ENCODE measurements at regions not wholly inside any gene's neighbourhood (a gene's known extent, or its start where the extent isn't known, plus 50 kb on each side); places are given as distances from the start of the nearest gene placed in this dataset.

DNA sequence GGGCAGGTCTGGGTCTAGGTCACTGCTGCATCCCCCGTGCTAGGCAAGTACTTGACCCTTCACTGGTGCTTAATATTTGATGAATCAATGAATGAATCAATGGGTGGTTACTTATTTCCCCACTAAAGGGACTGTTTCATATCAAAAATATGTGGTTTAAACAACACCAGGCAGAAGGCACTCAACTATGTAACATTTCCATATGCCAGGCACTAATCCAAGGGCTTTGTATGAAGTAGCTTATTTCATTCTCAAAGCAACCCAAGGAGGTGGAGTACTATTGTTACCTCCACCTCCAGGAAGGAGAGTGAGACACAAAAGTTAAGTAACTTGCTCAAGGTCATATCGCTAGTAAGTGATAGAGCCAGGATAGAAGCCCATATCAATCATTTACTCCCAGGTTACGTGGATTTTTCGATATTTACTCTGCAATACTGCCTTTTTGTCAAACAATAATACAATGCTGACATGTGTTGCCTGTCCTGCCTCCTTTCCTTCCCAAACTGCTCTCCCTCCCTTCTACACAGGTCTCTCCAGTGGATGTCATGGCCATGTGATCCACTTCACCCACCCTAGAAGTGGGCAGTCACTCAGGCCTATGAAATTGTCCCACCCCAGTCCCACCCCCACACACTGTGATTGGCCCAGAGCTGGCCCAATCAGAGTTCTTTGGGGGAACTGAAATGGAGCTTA is 142.8 kb downstream of the ETS2 start:
- TF ChIP-seq CTCF (IDR thresholded peaks at IDR 0.05; ENCODE audit: borderline replicate concordance, insufficient read depth, low read depth, low read length) = no peak
- no peak overlapping the region for H3K4me3 ChIP-seq (ENCODE audit: low read depth, low read length)

DNA sequence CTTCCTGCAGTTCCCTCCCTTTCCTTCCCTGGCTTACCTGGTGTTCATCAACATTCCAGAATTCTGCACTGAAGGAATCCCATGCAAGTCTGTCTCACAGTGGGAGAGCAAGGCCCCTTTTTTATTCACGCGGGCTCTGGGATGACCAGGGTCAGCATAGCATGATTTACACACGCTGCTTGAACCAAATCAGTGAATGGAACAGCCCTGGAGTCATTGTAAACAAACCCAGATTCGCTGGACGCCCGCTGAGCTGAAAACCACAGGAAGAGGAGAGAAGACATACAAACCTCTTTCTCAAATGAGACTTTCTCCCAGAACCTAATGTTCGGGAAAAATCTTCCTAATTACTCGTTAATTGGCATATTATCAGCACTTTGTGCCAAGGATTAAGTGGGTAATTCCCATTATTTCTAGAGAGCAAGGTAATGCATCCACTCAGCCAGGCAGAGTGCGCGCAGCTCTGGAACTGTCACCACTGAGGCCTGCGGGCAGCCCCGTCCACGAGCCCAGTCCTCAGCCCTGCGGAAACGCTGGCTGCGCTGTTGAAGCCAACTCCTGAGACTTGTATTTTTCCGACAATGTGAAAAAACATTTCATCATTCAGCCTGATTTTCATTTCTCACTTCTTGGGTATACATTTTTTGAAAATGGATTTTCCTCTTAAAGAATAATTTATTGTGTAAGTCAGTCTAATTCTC is 140.0 kb downstream of the ETS2 start:
- H3K4me3 ChIP-seq (ENCODE audit: low read depth, low read length) = no peak overlapping the region
- no peak for TF ChIP-seq CTCF (IDR thresholded peaks at IDR 0.05; ENCODE audit: borderline replicate concordance, insufficient read depth, low read depth, low read length)

DNA sequence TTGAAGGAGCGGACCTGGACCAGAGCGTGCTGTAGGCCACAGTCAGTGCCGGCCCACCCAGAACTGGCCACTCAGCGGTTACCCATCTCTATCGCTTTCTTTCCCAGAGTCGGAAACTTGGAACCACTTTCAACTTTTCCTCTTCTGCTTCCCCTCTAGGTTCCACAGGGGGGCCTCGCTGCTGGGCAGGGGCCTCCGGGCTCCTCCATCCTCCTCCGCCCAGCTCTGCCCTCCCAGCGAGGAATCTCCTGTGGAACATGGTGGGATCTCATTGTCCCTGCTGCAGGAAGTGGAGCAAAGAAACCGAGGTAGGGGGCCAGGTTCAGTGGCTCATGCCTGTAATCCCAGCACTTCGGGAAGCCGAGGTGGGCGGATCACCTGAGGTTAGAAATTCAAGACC is 139.2 kb downstream of the ETS2 start:
- no peak overlapping the region for H3K4me3 ChIP-seq (ENCODE audit: low read depth, low read length)
- no peak for TF ChIP-seq CTCF (IDR thresholded peaks at IDR 0.05; ENCODE audit: borderline replicate concordance, insufficient read depth, low read depth, low read length)

- no peak overlapping the region for H3K4me3 ChIP-seq (ENCODE audit: low read depth, low read length)
- TF ChIP-seq CTCF (IDR thresholded peaks at IDR 0.05; ENCODE audit: borderline replicate concordance, insufficient read depth, low read depth, low read length) = no peak
Measured at GRCh38 chr21:38944402-38944801, 138.7 kb downstream of the ETS2 start.

GRCh38 chr21:38942748-38943211 is 137.1 kb downstream of the ETS2 start:
- no peak overlapping the region for H3K4me3 ChIP-seq (ENCODE audit: low read depth, low read length)
- TF ChIP-seq CTCF (IDR thresholded peaks at IDR 0.05; ENCODE audit: borderline replicate concordance, insufficient read depth, low read depth, low read length) = no peak

DNA sequence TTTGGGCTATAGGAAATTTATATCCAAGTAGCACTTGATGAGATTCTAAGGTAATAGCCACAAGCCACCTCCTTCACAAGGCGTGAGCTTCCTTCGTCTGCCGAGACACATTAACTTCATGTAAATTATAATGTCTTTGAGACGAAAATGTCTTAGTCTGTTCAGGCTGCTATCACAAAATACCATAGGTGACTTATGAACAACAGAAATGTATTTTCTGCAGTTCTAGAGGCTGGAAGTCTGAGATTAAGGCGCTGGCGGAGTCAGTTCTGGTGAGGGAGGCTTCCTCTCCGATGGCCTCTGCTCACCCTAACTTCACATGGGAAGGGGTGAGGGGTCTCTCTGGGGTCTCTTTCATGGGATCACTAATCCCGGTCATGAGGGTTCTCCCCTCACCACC is 133.0 kb downstream of the ETS2 start:
- no peak overlapping the region for H3K4me3 ChIP-seq (ENCODE audit: low read depth, low read length)
- TF ChIP-seq CTCF (IDR thresholded peaks at IDR 0.05; ENCODE audit: borderline replicate concordance, insufficient read depth, low read depth, low read length) = no peak

GRCh38 chr21:38938343-38938742 is 132.6 kb downstream of the ETS2 start:
- H3K4me3 ChIP-seq (ENCODE audit: low read depth, low read length) = no peak overlapping the region
- no peak for TF ChIP-seq CTCF (IDR thresholded peaks at IDR 0.05; ENCODE audit: borderline replicate concordance, insufficient read depth, low read depth, low read length)

Data from GM12875 (cell line).